GM23248 (cell line): ENCODE measurements at regions not wholly inside any gene's neighbourhood (a gene's known extent, or its start where the extent isn't known, plus 50 kb on each side); places are given as distances from the start of the nearest gene placed in this dataset.

Experiments
- EZH2 ChIP-seq: fragments of 200-600 bp; sonication (generic); IDR thresholded peaks from 2 replicates; pipeline ENCODE4 v1.6.1; 2018; ENCODE audit warnings: antibody characterized with exemption, mild to moderate bottlenecking; ENCODE audit not compliant: insufficient read depth, poor library complexity, severe bottlenecking
- EZH2phosphoT487 ChIP-seq: fragments of 200-600 bp; sonication (generic); IDR thresholded peaks from 2 replicates; pipeline ENCODE4 v1.6.1; 2018; ENCODE audit warnings: antibody characterized with exemption, moderate library complexity, mild to moderate bottlenecking, low read depth; ENCODE audit not compliant: insufficient read depth

DNA sequence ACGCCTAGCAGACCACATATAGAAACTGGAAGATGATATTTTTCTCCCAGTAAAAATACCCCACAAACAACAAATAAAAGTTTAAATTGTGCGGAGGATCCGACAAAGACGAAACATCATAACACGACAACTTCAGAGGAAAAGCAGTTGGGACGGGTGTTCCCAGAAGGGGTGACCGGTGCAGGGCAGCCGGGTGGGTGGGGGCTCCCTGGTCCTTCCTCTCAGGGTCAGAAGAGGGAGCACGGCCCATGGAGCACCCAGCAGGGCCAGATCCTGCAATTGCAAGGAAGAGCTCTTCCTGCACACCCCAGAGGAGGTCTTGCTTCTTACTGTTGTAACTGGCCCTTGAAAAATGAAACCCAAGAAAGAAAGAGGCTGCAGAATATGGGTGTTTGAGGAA is 608.5 kb upstream of the MKI67 start:
- TF ChIP-seq EZH2 (no peak), EZH2phosphoT487 (no peak)
